HG03565 (cell line): ENCODE measurements at regions not wholly inside any gene's neighbourhood (a gene's known extent, or its start where the extent isn't known, plus 50 kb on each side); places are given as distances from the start of the nearest gene placed in this dataset.

Source experiments
- ATAC-seq: cut with Tn5 transposase; IDR thresholded peaks from one replicate; pipeline ENCODE4 v1.9.1; 2021; ENCODE audit warnings: mild to moderate bottlenecking, moderate library complexity; ENCODE audit not compliant: unreplicated experiment

DNA sequence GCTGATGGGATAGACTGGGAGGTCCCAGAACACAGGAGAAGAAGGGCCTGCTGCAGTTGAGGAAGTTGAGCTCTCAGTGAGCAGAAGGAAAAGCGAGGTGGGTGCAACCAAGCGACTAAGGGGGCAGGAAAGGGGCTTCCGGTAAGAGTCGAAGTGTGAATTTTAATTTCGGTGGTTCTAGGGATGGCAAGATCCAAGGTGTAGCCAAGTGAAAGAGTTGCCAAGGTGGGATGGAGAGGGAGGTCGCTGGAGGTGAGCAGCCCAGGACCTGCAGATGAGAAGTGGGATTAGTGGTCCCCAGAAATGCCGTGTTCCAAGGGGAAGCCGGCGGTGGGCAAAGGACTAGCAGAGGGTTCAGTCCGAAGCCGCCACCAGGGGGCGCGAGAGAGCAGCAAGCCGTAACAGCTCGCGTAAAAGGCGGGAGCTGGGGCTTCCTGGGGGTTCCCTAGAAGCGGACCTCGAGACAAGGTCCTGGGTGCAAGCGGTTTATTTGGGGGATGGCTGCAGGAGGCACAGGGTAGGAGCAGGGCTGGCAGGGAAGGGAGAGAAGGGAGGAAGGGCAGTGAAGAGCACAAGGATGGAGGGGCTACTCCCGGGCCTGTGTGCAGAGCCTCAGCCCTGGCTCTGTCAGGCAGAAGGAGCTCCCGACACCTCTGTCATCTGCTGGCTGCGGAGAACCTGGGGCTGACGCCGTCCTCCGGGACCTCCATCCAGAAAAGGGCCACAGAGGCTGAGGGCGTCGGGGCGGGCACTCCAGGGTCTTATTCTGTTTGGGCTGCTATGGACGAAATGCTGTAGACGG, 103.6 kb downstream of the PAX1 start:
- ATAC-seq: no peak

DNA sequence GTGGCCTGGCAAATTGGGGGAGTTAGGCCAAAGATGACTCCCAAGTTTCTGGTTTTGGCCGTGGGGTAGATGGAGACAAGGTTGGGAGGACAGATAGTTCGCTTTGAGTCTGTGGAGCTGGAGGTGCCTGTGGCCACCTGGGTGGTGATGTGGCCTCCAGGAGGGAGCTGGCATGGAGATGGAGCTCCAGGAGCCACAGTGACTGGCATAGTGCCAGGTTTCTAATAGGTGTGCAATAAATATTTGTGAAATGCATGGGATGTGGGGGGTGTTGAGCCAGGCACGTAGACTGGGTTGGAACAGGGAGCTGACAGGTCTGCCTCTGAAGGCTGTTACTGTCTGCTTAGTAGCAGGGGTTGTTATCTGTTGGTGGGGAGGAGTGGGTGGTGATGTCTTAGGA, 102.7 kb downstream of the PAX1 start:
- ATAC-seq: no peak

DNA sequence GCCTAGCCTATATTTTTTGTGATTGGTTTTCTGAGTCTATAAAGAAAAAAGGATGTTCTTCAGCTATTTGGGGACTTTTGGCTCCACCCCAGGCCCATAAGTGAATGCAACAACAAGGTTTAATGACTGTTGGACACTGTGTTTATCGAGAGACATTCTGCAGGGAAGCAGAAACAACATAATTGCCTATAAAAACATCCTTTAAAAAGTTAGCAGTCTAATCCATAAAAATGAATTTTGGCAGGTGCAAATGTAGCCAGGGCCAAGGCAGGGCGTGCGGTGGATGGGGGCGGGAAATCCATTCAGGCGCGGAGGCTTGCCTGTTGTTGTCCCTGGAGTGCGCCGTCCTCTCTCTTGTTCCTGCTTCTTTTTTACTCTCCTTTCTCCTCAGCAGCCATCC, 99.3 kb downstream of the PAX1 start:
- ATAC-seq: no peak

DNA sequence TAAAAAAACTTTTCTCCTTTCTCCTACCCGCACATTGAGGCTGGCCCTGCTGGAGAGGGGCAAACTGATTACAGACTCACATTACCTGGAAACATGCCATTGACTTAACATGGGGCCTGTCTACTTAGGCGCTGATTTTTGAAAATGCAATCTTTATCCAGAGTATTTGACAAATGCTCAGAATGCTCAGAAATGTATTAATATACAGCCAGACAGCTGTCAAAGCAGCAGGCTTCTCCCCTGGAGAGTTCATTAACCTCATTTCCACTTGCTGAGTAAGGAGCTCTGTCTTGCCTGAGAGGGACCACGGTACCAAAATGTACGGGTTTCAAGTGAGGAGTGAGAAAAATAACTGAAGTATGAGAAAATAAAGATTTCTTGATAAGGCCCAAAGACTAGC, 95.7 kb downstream of the PAX1 start:
- no peak for ATAC-seq

DNA sequence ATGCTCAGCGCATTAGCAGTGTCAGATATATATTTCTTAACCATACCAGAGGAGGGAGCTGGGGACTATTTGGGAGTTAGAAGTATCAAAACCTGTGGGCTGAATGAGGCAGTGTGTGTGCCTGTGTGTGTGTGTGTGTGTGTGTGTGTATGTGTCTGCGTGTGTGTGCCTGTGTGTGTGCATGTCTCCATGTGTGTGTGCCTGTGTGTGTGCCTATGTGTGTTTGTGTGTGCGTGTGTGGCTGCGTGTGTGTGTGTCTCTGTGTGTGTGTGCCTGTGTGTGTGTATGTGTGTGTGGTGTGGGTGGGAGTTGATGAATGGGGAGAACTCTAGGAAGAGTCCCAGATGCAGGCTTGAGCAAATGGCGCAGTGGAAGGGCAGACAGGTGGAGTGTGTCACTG, 92.9 kb downstream of the PAX1 start:
- ATAC-seq: no peak

DNA sequence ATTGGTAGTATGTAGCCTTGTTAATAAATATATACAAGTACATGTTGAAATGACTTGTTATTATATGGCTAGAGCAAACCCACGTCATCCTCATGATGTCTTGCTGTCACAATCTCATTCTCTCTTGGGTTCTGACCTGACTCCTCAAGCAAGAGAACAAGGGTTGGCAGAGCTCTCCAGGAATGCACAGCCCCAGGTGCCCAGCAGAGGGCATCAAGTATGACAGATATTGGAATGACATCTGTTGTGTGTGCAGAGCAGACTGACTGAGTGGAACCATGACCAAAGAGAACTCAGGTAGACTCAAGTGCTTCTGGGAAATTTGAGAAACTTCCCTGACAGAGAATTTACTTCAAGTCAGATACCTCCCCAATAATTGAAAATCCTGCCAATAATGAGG, 90.6 kb downstream of the PAX1 start:
- ATAC-seq: no peak

DNA sequence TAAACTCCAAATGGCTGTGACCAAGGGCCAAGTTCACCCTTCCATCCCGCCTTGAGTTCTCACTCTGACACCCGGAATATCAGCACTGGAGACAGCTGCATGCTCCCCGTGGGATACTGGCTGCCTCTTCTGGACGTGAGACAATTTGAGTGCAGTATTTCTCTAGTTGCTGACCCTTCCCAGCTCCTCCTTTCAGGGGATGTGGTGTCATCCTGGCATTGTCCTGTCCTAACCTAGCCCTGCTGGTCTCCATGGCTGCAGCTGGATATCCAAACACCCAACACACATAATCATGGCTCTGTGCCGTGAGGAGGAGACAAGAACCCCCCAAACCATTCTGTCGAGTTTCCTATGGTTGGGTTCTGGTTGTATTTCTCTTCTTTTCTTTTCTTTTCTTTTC, 82.6 kb downstream of the PAX1 start:
- no peak for ATAC-seq

DNA sequence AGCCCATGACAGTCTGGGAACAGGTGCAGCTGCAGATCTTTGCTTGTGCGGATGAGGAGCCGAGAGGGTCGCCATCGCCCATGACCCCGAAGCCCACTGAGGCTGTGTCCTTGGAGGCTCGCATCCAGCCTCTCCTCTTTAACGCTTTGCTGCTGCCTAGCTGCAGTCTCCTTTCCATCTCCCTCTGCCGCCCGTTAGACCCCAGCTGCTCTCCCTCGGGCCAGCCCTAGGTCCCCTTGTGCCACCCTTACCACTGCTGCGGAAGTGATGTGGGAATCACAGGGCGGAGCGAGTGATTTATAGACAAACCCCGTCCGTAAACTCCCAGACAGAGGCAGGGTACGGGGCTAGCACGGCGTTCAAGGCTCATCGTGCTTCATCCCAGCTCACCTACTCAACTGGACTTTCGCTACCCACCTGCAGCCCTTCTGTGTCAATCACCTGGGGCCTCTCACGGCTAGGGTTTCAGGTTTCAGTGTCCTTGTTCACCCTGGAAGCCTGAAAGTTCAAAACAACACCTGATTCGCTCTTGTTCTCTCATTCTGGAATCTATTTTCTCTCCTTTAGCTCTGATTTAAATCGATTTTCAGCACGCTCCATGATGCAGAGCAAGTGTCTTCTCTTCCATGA, 76.1 kb downstream of the PAX1 start:
- ATAC-seq: no peak

DNA sequence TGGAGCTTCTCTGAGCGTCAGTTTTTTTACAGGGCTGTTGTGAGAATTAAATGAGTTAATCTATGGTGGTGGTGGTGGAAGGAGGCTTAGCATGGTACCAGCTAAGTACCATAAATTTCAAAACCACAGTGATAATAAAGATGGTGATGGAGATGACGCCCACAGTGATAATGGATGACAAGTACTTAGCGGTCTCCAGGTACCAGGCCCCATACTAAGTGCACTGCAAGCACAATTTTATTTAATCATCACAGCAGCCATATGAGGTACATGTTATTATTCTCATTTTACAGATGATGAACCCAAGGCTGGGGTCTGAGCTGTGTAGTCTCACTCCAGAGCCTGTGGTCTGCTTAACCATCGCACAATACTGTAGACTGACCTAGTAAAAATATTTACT, 75.1 kb downstream of the PAX1 start:
- ATAC-seq: no peak
